HEK293 (cell line): ENCODE measurements at regions not wholly inside any gene's neighbourhood (a gene's known extent, or its start where the extent isn't known, plus 50 kb on each side); places are given as distances from the start of the nearest gene placed in this dataset.

Experiments used
- CTCF ChIA-PET: fragments of 350-600 bp; formaldehyde crosslinking; extraction: SDS; loops from one replicate; lab custom pipeline; 2021; ENCODE audit warnings: antibody characterized with exemption; lab: Yijun Ruan, JAX
- POLR2A ChIA-PET: fragments of 300-600 bp; formaldehyde crosslinking; extraction: SDS; loops from one replicate; lab custom pipeline; 2020; ENCODE audit warnings: antibody characterized with exemption, inconsistent platforms; lab: Yijun Ruan, JAX
- H3K27ac ChIP-seq: fragments of 200-500 bp; sonication (Bioruptor generic); 2 replicates; pipeline ENCODE4 v1.5.1; 2014; ENCODE audit warnings: low read depth, low read length, control low read depth, inconsistent platforms; ENCODE audit errors: extremely low read depth
- H3K36me3 ChIP-seq, 2 experiments: fragments of 200-500 bp in 1 of 2; sonication (Bioruptor generic) in 1 of 2; 1 replicate in 1 of 2; 2 replicates in 1 of 2; pipeline ENCODE4 v1.5.1; 2014 to 2017; ENCODE audit warnings: inconsistent platforms in 2 of 2, low read length in 2 of 2; ENCODE audit not compliant: control insufficient read depth in 2 of 2, insufficient read depth in 1 of 2
- H3K4me1 ChIP-seq: fragments of 200-500 bp; sonication (Bioruptor generic); 2 replicates; pipeline ENCODE4 v1.5.1; 2014; ENCODE audit warnings: mild to moderate bottlenecking, low read length, inconsistent platforms; ENCODE audit not compliant: control insufficient read depth, insufficient read depth
- H3K4me3 ChIP-seq: 2 replicates; pipeline ENCODE4 v1.5.1; 2011; ENCODE audit warnings: low read depth, mild to moderate bottlenecking, control low read depth, low read length, moderate library complexity
- H3K9me3 ChIP-seq: fragments of 200-500 bp; sonication (Bioruptor generic); 2 replicates; pipeline ENCODE4 v1.5.1; 2014; ENCODE audit warnings: low read depth, low read length, inconsistent platforms; ENCODE audit not compliant: control insufficient read depth, insufficient read depth
- BCL11A ChIP-seq: fragments of 450-650 bp; formaldehyde crosslinking; IDR thresholded peaks from 2 replicates; pipeline ENCODE4 v1.5.1; 2016; ENCODE audit warnings: low read depth, missing biosample characterization, missing genetic modification characterization
- EGR2 ChIP-seq: fragments of 450-650 bp; formaldehyde crosslinking; IDR thresholded peaks from 2 replicates; pipeline ENCODE4 v1.5.1; 2016; ENCODE audit warnings: low read depth, missing biosample characterization, missing genetic modification characterization
- GLIS1 ChIP-seq: fragments of 450-650 bp; formaldehyde crosslinking; IDR thresholded peaks from 2 replicates; pipeline ENCODE4 v1.5.1; 2016; ENCODE audit warnings: missing biosample characterization, missing genetic modification characterization
- MYNN ChIP-seq: fragments of 450-650 bp; formaldehyde crosslinking; IDR thresholded peaks from 2 replicates; pipeline ENCODE4 v1.5.1; 2016; ENCODE audit warnings: missing biosample characterization, missing genetic modification characterization, borderline replicate concordance
- SALL2 ChIP-seq: fragments of 450-650 bp; formaldehyde crosslinking; IDR thresholded peaks from 2 replicates; pipeline ENCODE4 v1.5.0; 2017; ENCODE audit warnings: missing biosample characterization, mild to moderate bottlenecking, missing genetic modification characterization, borderline replicate concordance
- SCRT2 ChIP-seq: fragments of 450-650 bp; formaldehyde crosslinking; IDR thresholded peaks from 2 replicates; pipeline ENCODE4 v1.5.1; 2016; ENCODE audit warnings: missing biosample characterization, missing genetic modification characterization
- ZFHX2 ChIP-seq: fragments of 450-650 bp; formaldehyde crosslinking; conservative IDR thresholded peaks from 2 replicates; pipeline ENCODE4 v1.5.1; 2016; ENCODE audit warnings: missing biosample characterization, missing genetic modification characterization
- ZNF121 ChIP-seq: fragments of 450-650 bp; formaldehyde crosslinking; IDR thresholded peaks from 2 replicates; pipeline ENCODE4 v1.5.1; 2016; ENCODE audit warnings: missing biosample characterization, missing genetic modification characterization
- ZNF146 ChIP-seq: fragments of 450-650 bp; formaldehyde crosslinking; IDR thresholded peaks from 2 replicates; pipeline ENCODE4 v1.5.1; 2016; ENCODE audit warnings: missing biosample characterization, missing genetic modification characterization
- ZNF19 ChIP-seq: fragments of 450-650 bp; formaldehyde crosslinking; IDR thresholded peaks from 2 replicates; pipeline ENCODE4; 2016; ENCODE audit warnings: missing biosample characterization, missing genetic modification characterization, low read depth
- ZNF202 ChIP-seq: fragments of 450-650 bp; formaldehyde crosslinking; IDR thresholded peaks from 2 replicates; pipeline ENCODE4 v1.5.1; 2016; ENCODE audit warnings: missing biosample characterization, missing genetic modification characterization, borderline replicate concordance
- ZNF292 ChIP-seq: fragments of 450-650 bp; formaldehyde crosslinking; IDR thresholded peaks from 2 replicates; pipeline ENCODE4 v1.5.1; 2016; ENCODE audit warnings: low read depth, missing biosample characterization, missing genetic modification characterization, borderline replicate concordance
- ZNF335 ChIP-seq: fragments of 450-650 bp; formaldehyde crosslinking; conservative IDR thresholded peaks from 2 replicates; pipeline ENCODE4 v1.5.1; 2016; ENCODE audit warnings: missing biosample characterization, missing genetic modification characterization
- ZNF341 ChIP-seq: fragments of 450-650 bp; formaldehyde crosslinking; IDR thresholded peaks from 2 replicates; pipeline ENCODE4; 2016; ENCODE audit warnings: low read depth, missing biosample characterization, missing genetic modification characterization
- ZNF48 ChIP-seq: fragments of 450-650 bp; formaldehyde crosslinking; IDR thresholded peaks from 2 replicates; pipeline ENCODE4 v1.5.1; 2016; ENCODE audit warnings: missing biosample characterization, missing genetic modification characterization
- ZNF501 ChIP-seq: fragments of 450-650 bp; formaldehyde crosslinking; IDR thresholded peaks from 2 replicates; pipeline ENCODE4 v1.5.1; 2016; ENCODE audit warnings: missing biosample characterization, missing genetic modification characterization
- ZNF560 ChIP-seq: fragments of 450-650 bp; formaldehyde crosslinking; IDR thresholded peaks from 2 replicates; pipeline ENCODE4 v1.5.1; 2017; ENCODE audit warnings: missing biosample characterization, missing genetic modification characterization, borderline replicate concordance
- ZNF621 ChIP-seq: fragments of 450-650 bp; formaldehyde crosslinking; IDR thresholded peaks from 2 replicates; pipeline ENCODE4 v1.5.1; 2017; ENCODE audit warnings: missing biosample characterization, missing genetic modification characterization
- ZNF629 ChIP-seq: fragments of 450-650 bp; formaldehyde crosslinking; IDR thresholded peaks from 2 replicates; pipeline ENCODE4 v1.5.1; 2017; ENCODE audit warnings: missing biosample characterization, missing genetic modification characterization
- ZNF785 ChIP-seq: fragments of 450-650 bp; formaldehyde crosslinking; IDR thresholded peaks from 2 replicates; pipeline ENCODE4 v1.5.1; 2016; ENCODE audit warnings: missing biosample characterization, missing genetic modification characterization
- ZXDB ChIP-seq: fragments of 450-650 bp; formaldehyde crosslinking; IDR thresholded peaks from 2 replicates; pipeline ENCODE4 v1.5.1; 2016; ENCODE audit warnings: missing biosample characterization, missing genetic modification characterization
- TF ChIP-seq, protein P1 (sequence below): IDR thresholded peaks from 2 replicates; pipeline ENCODE4 v1.6.1; 2011; ENCODE audit warnings: mild to moderate bottlenecking, low read depth, low read length, borderline replicate concordance
- TF ChIP-seq, protein P2 (sequence below): fragments of 450-650 bp; formaldehyde crosslinking; IDR thresholded peaks from 2 replicates; pipeline ENCODE4 v1.5.1; 2016; ENCODE audit warnings: missing biosample characterization, missing genetic modification characterization
- TF ChIP-seq, protein P3 (sequence below): fragments of 450-650 bp; IDR thresholded peaks from 2 replicates; pipeline ENCODE4 v1.5.1; 2018; ENCODE audit warnings: missing biosample characterization, missing genetic modification characterization
- TF ChIP-seq, protein P4 (sequence below): fragments of 450-650 bp; formaldehyde crosslinking; IDR thresholded peaks from 2 replicates; pipeline ENCODE4 v1.5.1; 2016; ENCODE audit warnings: missing biosample characterization, missing genetic modification characterization

DNA sequence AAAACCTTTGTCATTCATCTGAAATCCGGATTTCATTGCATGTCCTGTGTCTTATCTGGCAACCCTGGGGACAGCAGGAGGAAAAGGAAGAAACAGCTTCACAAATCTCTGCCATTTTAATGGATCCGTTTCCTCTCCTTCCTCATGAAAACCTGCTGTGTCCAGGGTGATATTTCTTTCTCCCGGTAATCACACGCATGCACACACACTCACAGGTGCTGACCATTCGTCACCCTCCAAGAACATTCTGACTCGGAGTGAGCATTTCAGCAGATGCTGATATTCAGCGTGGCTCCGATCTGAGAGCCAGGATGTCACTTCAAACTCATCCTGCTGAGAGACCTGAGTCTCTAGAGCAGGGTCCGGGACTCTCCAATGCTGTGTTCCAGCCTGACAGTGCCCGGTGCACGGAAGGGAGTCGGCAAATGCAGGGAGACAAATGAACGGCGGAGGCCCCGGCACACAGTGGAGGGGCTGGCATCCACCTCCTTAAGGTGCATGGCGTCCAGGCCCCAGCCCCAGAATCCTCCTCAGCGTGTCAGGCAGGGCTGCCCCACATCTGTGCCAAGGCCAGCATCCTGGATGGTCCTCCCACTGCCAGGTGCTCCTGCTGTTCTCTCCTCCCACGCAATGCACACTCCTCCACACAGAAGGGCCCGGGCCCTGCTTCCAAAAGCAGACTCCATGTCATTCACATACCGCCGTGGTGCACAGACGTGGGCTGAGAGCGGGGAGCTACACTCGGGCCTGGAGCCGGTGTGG is 70.7 kb downstream of the RBFOX3 start:
- Histone ChIP-seq H3K36me3 (no peaks in the 10 kb centered on the region), H3K9me3 (no peaks in the 10 kb centered on the region), H3K4me1 (no peaks in the 10 kb centered on the region), H3K27ac (no peak overlapping the region), H3K4me3 (no peak overlapping the region)
- CTCF ChIA-PET: interaction anchor here (0.6 kb wide), 1 partner anchor 473 kb away, joined by 3 read pairs; no protein-coding TSS in a partner anchor
- no peak for TF ChIP-seq ZNF501
- TF ChIP-seq EGR2: peak; percentile 87
- no peak for TF ChIP-seq ZNF335 (tag by site-specific recombination)
- no peak for TF ChIP-seq GLIS1
- TF ChIP-seq ZNF629: no peak
- peak; percentile 84 for TF ChIP-seq ZFHX2 (tag by site-specific recombination)
- no peak for TF ChIP-seq ZNF48 (tag by site-specific recombination)
- POLR2A ChIA-PET: no interaction called here

DNA sequence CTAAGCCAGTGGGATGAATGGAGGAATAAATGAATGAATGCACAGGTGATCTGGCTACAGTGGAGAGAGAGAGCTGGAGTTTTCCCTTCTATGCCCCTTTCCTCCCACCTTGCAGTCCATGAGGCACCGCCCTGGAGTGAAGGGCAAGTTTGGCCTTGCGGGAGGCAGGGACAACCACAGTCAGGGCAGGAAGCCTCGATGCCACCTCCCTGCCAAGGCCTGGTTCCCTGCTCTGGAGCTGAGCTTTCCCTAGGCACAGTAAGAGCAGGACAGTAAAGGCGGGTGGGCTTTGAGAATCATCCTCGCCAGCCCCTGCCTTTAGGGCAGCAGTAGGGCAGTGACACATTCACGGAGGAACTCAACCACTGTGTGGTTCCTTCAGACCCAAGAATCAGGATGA is 72.6 kb downstream of the RBFOX3 start:
- TF ChIP-seq ZNF292 (tag by site-specific recombination): no peak
- TF ChIP-seq ZNF202 (tag by site-specific recombination): no peak
- no peak overlapping the region for H3K4me3 ChIP-seq

GRCh38 chr17:79537686-79538085 is 73.2 kb downstream of the RBFOX3 start:
- POLR2A ChIA-PET: no interaction called here
- H3K9me3 ChIP-seq: no peaks in the 10 kb centered on the region
- no peaks in the 10 kb centered on the region for H3K4me1 ChIP-seq
- no peaks in the 10 kb centered on the region for H3K36me3 ChIP-seq
- H3K4me3 ChIP-seq: no peak overlapping the region
- no peak overlapping the region for H3K27ac ChIP-seq
- CTCF ChIA-PET: interaction anchor here (0.7 kb wide), 1 partner anchor 1092 kb away, joined by 5 read pairs; no protein-coding TSS in a partner anchor
- TF ChIP-seq GLIS1: no peak
- TF ChIP-seq SCRT2: no peak
- no peak for TF ChIP-seq ZXDB (tag by site-specific recombination)
- no peak for TF ChIP-seq ZNF785 (tag by site-specific recombination)
- no peak for TF ChIP-seq ZNF341
- TF ChIP-seq, protein P1, sequence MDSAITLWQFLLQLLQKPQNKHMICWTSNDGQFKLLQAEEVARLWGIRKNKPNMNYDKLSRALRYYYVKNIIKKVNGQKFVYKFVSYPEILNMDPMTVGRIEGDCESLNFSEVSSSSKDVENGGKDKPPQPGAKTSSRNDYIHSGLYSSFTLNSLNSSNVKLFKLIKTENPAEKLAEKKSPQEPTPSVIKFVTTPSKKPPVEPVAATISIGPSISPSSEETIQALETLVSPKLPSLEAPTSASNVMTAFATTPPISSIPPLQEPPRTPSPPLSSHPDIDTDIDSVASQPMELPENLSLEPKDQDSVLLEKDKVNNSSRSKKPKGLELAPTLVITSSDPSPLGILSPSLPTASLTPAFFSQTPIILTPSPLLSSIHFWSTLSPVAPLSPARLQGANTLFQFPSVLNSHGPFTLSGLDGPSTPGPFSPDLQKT: no peak
- no peak for TF ChIP-seq SALL2
- TF ChIP-seq, protein P2, sequence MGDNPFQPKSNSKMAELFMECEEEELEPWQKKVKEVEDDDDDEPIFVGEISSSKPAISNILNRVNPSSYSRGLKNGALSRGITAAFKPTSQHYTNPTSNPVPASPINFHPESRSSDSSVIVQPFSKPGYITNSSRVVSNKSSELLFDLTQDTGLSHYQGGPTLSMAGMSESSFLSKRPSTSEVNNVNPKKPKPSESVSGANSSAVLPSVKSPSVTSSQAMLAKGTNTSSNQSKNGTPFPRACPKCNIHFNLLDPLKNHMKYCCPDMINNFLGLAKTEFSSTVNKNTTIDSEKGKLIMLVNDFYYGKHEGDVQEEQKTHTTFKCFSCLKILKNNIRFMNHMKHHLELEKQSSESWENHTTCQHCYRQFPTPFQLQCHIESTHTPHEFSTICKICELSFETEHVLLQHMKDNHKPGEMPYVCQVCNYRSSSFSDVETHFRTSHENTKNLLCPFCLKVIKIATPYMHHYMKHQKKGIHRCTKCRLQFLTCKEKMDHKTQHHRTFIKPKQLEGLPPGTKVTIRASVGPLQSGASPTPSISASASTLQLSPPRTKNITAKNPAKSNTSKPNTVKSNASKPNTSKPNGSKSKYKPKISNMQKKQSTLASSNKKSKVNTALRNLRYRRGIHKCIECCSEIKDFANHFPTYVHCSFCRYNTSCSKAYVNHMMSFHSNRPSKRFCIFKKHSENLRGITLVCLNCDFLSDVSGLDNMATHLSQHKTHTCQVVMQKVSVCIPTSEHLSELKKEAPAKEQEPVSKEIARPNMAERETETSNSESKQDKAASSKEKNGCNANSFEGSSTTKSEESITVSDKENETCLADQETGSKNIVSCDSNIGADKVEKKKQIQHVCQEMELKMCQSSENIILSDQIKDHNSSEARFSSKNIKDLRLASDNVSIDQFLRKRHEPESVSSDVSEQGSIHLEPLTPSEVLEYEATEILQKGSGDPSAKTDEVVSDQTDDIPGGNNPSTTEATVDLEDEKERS (tag by site-specific recombination): no peak
- TF ChIP-seq ZNF19 (tag by site-specific recombination): no peak
- no peak for TF ChIP-seq ZNF121 (tag by site-specific recombination)
- TF ChIP-seq, protein P3, sequence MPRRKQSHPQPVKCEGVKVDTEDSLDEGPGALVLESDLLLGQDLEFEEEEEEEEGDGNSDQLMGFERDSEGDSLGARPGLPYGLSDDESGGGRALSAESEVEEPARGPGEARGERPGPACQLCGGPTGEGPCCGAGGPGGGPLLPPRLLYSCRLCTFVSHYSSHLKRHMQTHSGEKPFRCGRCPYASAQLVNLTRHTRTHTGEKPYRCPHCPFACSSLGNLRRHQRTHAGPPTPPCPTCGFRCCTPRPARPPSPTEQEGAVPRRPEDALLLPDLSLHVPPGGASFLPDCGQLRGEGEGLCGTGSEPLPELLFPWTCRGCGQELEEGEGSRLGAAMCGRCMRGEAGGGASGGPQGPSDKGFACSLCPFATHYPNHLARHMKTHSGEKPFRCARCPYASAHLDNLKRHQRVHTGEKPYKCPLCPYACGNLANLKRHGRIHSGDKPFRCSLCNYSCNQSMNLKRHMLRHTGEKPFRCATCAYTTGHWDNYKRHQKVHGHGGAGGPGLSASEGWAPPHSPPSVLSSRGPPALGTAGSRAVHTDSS (tag by site-specific recombination): no peak
- no peak for TF ChIP-seq ZNF621 (tag by site-specific recombination)
- TF ChIP-seq MYNN (tag by site-specific recombination): no peak
- TF ChIP-seq ZNF560 (tag by site-specific recombination): no peak
- TF ChIP-seq ZNF146 (tag by site-specific recombination): no peak
- TF ChIP-seq, protein P4, sequence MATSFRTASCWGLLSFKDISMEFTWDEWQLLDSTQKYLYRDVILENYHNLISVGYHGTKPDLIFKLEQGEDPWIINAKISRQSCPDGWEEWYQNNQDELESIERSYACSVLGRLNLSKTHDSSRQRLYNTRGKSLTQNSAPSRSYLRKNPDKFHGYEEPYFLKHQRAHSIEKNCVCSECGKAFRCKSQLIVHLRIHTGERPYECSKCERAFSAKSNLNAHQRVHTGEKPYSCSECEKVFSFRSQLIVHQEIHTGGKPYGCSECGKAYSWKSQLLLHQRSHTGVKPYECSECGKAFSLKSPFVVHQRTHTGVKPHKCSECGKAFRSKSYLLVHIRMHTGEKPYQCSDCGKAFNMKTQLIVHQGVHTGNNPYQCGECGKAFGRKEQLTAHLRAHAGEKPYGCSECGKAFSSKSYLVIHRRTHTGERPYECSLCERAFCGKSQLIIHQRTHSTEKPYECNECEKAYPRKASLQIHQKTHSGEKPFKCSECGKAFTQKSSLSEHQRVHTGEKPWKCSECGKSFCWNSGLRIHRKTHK: no peak
- no peak for TF ChIP-seq BCL11A (tag by site-specific recombination)

More for the DNA sequence above, 72.6 kb downstream of the RBFOX3 start:
- ChIA-PET POLR2A (no interaction called here), CTCF (interaction anchor here (1.1 kb wide), 1 partner anchor 11 kb away, joined by 3 read pairs; no protein-coding TSS in a partner anchor)
- no peaks in the 10 kb centered on the region for H3K36me3 ChIP-seq
- H3K9me3 ChIP-seq: no peaks in the 10 kb centered on the region
- no peaks in the 10 kb centered on the region for H3K4me1 ChIP-seq
- no peak overlapping the region for H3K27ac ChIP-seq
